Esophagus squamous epithelium (tissue), 4 donors: ENCODE measurements at regions not wholly inside any gene's neighbourhood (a gene's known extent, or its start where the extent isn't known, plus 50 kb on each side); places are given as distances from the start of the nearest gene placed in this dataset.

Source experiments
- CTCF ChIP-seq, 6 experiments: fragments of 450-650 bp in 4 of 6; fragments of 200-600 bp in 2 of 6; sonication (generic) in 2 of 6; IDR thresholded peaks; one replicate each; pipeline ENCODE4 v1.5.1; 2016 to 2019; ENCODE audit warnings: antibody characterized with exemption in 6 of 6, mild to moderate bottlenecking in 4 of 6, moderate library complexity in 4 of 6
- POLR2A ChIP-seq, 4 donors: fragments of 450-650 bp; IDR thresholded peaks; one replicate each; pipeline ENCODE4 v1.6.1; 2017; ENCODE audit warnings: antibody characterized with exemption in 4 of 4, mild to moderate bottlenecking in 4 of 4, moderate library complexity in 3 of 4

GRCh38 chr16:79899716-79900115 lies 299.2 kb upstream of the MAF start:
- TF ChIP-seq CTCF (IDR thresholded peaks at IDR 0.05) (no peak), POLR2A (IDR thresholded peaks at IDR 0.05) (no peak)
